ENCODE measurements at regions not wholly inside any gene's neighbourhood (a gene's known extent, or its start where the extent isn't known, plus 50 kb on each side); places are given as distances from the start of the nearest gene placed in this dataset.

GRCh38 chr16:88130016-88130415 is 178.8 kb downstream of the BANP start:
- Mint-ChIP-seq H3K27ac (no peak overlapping the region), H3K36me3 (no peaks in the 10 kb centered on the region), H3K4me1 (no peaks in the 10 kb centered on the region), H3K27me3 (ENCODE audit: low read depth) (no peaks in the 10 kb centered on the region), H3K9me3 (no peaks in the 10 kb centered on the region), H3K4me3 (no peak overlapping the region)
- no peak for TF ChIP-seq CBFB (CRISPR knock-in tag; IDR thresholded peaks at IDR 0.05; ENCODE audit: low read depth)
- TF ChIP-seq, protein P1, sequence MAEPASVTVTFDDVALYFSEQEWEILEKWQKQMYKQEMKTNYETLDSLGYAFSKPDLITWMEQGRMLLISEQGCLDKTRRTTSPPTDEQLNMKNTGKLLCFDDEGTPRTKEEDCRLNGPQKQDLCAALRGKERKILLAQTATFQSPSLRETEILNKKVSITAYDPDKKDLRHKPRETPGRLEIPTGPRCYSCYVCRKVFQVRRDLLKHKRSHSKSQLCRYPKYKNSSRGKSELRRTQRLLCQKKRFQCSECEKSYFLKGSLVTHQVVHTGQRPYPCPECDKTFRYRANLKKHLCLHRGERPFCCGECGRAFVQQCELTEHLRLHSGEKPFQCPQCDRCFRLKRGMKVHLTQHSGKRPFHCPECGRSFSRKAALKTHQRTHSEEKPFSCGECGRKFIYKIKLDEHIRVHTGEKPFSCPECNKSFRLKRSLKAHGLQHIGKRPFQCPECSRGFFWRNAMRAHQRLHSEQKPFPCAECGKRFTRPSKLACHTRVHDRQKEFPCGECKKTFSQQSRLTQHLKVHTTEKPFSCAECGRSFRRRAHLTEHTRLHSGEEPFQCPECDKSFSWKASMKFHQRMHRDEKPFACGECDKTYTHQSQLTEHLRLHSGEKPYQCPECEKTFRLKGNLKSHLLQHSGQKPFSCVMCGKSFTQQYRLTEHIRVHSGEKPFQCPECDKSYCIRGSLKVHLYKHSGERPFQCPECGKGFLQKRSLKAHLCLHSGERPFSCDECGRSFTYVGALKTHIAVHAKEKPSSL (CRISPR knock-in tag; conservative IDR thresholded peaks at IDR 0.05) = no peak
- no peak for TF ChIP-seq ZNF396 (CRISPR knock-in tag; IDR thresholded peaks at IDR 0.05; ENCODE audit: borderline replicate concordance)
- TF ChIP-seq PREB (CRISPR knock-in tag; IDR thresholded peaks at IDR 0.05; ENCODE audit: borderline replicate concordance) = no peak
- TF ChIP-seq, protein P2, sequence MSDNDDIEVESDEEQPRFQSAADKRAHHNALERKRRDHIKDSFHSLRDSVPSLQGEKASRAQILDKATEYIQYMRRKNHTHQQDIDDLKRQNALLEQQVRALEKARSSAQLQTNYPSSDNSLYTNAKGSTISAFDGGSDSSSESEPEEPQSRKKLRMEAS (CRISPR knock-in tag; IDR thresholded peaks at IDR 0.05) = no peak
- TF ChIP-seq, protein P3, sequence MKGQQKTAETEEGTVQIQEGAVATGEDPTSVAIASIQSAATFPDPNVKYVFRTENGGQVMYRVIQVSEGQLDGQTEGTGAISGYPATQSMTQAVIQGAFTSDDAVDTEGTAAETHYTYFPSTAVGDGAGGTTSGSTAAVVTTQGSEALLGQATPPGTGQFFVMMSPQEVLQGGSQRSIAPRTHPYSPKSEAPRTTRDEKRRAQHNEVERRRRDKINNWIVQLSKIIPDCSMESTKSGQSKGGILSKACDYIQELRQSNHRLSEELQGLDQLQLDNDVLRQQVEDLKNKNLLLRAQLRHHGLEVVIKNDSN (CRISPR knock-in tag; IDR thresholded peaks at IDR 0.05) = no peak
- TF ChIP-seq NR2C2 (CRISPR knock-in tag; IDR thresholded peaks at IDR 0.05) = no peak
- TF ChIP-seq ZNF671 (CRISPR knock-in tag; IDR thresholded peaks at IDR 0.05) = no peak
- TF ChIP-seq NR3C1 (CRISPR knock-in tag; conservative IDR thresholded peaks at IDR 0.05; ENCODE audit: low read depth) = no peak
- no peak for TF ChIP-seq NR1H2 (CRISPR knock-in tag; IDR thresholded peaks at IDR 0.05)
- no peak for TF ChIP-seq ZBTB21 (CRISPR knock-in tag; IDR thresholded peaks at IDR 0.05; ENCODE audit: borderline replicate concordance)
- no peak for TF ChIP-seq E2F4 (CRISPR knock-in tag; IDR thresholded peaks at IDR 0.05; ENCODE audit: borderline replicate concordance, low read depth)
- TF ChIP-seq, protein P4, sequence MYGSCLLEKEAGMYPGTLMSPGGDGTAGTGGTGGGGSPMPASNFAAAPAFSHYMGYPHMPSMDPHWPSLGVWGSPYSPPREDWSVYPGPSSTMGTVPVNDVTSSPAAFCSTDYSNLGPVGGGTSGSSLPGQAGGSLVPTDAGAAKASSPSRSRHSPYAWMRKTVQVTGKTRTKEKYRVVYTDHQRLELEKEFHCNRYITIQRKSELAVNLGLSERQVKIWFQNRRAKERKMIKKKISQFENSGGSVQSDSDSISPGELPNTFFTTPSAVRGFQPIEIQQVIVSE (CRISPR knock-in tag; IDR thresholded peaks at IDR 0.05; ENCODE audit: borderline replicate concordance) = no peak
- no peak for TF ChIP-seq RORB (CRISPR knock-in tag; IDR thresholded peaks at IDR 0.05)
- TF ChIP-seq, protein P5, sequence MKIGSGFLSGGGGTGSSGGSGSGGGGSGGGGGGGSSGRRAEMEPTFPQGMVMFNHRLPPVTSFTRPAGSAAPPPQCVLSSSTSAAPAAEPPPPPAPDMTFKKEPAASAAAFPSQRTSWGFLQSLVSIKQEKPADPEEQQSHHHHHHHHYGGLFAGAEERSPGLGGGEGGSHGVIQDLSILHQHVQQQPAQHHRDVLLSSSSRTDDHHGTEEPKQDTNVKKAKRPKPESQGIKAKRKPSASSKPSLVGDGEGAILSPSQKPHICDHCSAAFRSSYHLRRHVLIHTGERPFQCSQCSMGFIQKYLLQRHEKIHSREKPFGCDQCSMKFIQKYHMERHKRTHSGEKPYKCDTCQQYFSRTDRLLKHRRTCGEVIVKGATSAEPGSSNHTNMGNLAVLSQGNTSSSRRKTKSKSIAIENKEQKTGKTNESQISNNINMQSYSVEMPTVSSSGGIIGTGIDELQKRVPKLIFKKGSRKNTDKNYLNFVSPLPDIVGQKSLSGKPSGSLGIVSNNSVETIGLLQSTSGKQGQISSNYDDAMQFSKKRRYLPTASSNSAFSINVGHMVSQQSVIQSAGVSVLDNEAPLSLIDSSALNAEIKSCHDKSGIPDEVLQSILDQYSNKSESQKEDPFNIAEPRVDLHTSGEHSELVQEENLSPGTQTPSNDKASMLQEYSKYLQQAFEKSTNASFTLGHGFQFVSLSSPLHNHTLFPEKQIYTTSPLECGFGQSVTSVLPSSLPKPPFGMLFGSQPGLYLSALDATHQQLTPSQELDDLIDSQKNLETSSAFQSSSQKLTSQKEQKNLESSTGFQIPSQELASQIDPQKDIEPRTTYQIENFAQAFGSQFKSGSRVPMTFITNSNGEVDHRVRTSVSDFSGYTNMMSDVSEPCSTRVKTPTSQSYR (CRISPR knock-in tag; IDR thresholded peaks at IDR 0.05) = no peak
- no peak for TF ChIP-seq KAT7 (CRISPR knock-in tag; IDR thresholded peaks at IDR 0.05; ENCODE audit: borderline replicate concordance)
- CTCF ChIA-PET = no interaction called here
- DNase-seq (ENCODE audit: low spot score) = no peak
- POLR2A ChIA-PET = no interaction called here
- ATAC-seq = no peak

- no peak for ATAC-seq
- TF ChIP-seq TCF7 (CRISPR knock-in tag; IDR thresholded peaks at IDR 0.05; ENCODE audit: low read depth) (no peak), PRRX2 (CRISPR knock-in tag; IDR thresholded peaks at IDR 0.05) (no peak), ZNF232 (CRISPR knock-in tag; IDR thresholded peaks at IDR 0.05) (no peak), TEAD1 (CRISPR knock-in tag; IDR thresholded peaks at IDR 0.05) (no peak), EMX1 (CRISPR knock-in tag; IDR thresholded peaks at IDR 0.05) (no peak), SMAD4 (CRISPR knock-in tag; IDR thresholded peaks at IDR 0.05) (no peak), RORB (CRISPR knock-in tag; IDR thresholded peaks at IDR 0.05) (no peak)
- TF ChIP-seq, protein P6, sequence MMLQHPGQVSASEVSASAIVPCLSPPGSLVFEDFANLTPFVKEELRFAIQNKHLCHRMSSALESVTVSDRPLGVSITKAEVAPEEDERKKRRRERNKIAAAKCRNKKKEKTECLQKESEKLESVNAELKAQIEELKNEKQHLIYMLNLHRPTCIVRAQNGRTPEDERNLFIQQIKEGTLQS (CRISPR knock-in tag; conservative IDR thresholded peaks at IDR 0.05) = no peak
- TF ChIP-seq, protein P7, sequence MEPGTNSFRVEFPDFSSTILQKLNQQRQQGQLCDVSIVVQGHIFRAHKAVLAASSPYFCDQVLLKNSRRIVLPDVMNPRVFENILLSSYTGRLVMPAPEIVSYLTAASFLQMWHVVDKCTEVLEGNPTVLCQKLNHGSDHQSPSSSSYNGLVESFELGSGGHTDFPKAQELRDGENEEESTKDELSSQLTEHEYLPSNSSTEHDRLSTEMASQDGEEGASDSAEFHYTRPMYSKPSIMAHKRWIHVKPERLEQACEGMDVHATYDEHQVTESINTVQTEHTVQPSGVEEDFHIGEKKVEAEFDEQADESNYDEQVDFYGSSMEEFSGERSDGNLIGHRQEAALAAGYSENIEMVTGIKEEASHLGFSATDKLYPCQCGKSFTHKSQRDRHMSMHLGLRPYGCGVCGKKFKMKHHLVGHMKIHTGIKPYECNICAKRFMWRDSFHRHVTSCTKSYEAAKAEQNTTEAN (CRISPR knock-in tag; IDR thresholded peaks at IDR 0.05) = no peak
- TF ChIP-seq, protein P2 (CRISPR knock-in tag; IDR thresholded peaks at IDR 0.05) = no peak
- TF ChIP-seq, protein P3 (CRISPR knock-in tag; IDR thresholded peaks at IDR 0.05) = no peak
These were observed 179.4 kb downstream of the BANP start for GRCh38 chr16:88130681-88131080.

More at GRCh38 chr16:88130681-88131080, 179.4 kb downstream of the BANP start:
- Mint-ChIP-seq H3K4me3 (no peak overlapping the region), H3K27ac (no peak overlapping the region), H3K27me3 (ENCODE audit: low read depth) (no peaks in the 10 kb centered on the region), H3K36me3 (no peaks in the 10 kb centered on the region), H3K4me1 (no peaks in the 10 kb centered on the region), H3K9me3 (no peaks in the 10 kb centered on the region)
- no peak for DNase-seq (ENCODE audit: low spot score)
- ChIA-PET CTCF (no interaction called here), POLR2A (no interaction called here)

All from WTC11 (cell line).